OCI-LY7 (cell line): ENCODE measurements at regions not wholly inside any gene's neighbourhood (a gene's known extent, or its start where the extent isn't known, plus 50 kb on each side); places are given as distances from the start of the nearest gene placed in this dataset.

ENCODE experiments used
- EZH2phosphoT487 ChIP-seq: fragments of 200-600 bp; sonication (generic); IDR thresholded peaks from 2 replicates; pipeline ENCODE4 v1.6.1; 2018; ENCODE audit warnings: low read depth, borderline replicate concordance, mild to moderate bottlenecking, mixed run types, antibody characterized with exemption, low read length, moderate library complexity, mixed read lengths
- TF ChIP-seq, protein P1 (sequence below): fragments of 200-600 bp; sonication (generic); conservative IDR thresholded peaks from 2 replicates; pipeline ENCODE4 v1.5.1; 2014; ENCODE audit warnings: mild to moderate bottlenecking, antibody characterized with exemption, low read length, moderate library complexity, mixed read lengths

- TF ChIP-seq, protein P1, sequence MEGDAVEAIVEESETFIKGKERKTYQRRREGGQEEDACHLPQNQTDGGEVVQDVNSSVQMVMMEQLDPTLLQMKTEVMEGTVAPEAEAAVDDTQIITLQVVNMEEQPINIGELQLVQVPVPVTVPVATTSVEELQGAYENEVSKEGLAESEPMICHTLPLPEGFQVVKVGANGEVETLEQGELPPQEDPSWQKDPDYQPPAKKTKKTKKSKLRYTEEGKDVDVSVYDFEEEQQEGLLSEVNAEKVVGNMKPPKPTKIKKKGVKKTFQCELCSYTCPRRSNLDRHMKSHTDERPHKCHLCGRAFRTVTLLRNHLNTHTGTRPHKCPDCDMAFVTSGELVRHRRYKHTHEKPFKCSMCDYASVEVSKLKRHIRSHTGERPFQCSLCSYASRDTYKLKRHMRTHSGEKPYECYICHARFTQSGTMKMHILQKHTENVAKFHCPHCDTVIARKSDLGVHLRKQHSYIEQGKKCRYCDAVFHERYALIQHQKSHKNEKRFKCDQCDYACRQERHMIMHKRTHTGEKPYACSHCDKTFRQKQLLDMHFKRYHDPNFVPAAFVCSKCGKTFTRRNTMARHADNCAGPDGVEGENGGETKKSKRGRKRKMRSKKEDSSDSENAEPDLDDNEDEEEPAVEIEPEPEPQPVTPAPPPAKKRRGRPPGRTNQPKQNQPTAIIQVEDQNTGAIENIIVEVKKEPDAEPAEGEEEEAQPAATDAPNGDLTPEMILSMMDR = no peak
- no peak for TF ChIP-seq EZH2phosphoT487
These were observed 330.8 kb downstream of the IPO8 start for GRCh38 chr12:30364822-30365221.
